ENCODE measurements at regions not wholly inside any gene's neighbourhood (a gene's known extent, or its start where the extent isn't known, plus 50 kb on each side); places are given as distances from the start of the nearest gene placed in this dataset.

DNA sequence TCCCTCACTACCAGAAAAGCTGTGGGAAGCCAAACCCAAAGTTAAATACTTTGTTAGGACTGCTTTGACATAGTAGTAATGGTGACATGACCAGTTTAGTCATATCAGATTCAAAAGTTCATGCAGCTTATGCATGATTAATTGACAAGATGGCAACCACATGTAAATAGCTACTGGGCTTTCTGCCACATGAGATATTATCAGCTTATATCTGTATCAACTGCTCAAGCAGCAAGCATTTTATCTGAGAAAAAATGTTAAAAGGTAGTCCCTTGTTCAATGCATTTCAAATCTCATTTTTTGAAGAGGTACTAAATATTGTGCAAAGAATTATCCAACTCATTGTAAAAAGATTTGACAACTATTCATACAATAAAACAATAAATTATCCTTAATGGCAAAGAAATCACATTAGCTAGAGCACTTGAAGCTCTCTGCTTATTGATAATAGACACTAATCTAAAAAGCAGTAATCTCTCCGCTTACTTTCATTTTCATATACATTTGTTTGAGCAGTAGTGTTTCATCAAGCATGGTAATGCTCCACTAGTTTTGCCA lies 993.6 kb upstream of the NXPH2 start:
- Histone ChIP-seq H3K27me3 (no peaks in the 10 kb centered on the region), H3K4me3 (no peak overlapping the region), H3K9me3 (no peaks in the 10 kb centered on the region), H3K4me1 (no peaks in the 10 kb centered on the region), H3K27ac (no peak overlapping the region), H3K36me3 (no peaks in the 10 kb centered on the region)
- 93 to 95% methylated on average over 1 of the region's 1 CpG for WGBS, 2 donors
- intact Hi-C loops (cut with DNase I): no loop called here
- TF ChIP-seq, protein P1, sequence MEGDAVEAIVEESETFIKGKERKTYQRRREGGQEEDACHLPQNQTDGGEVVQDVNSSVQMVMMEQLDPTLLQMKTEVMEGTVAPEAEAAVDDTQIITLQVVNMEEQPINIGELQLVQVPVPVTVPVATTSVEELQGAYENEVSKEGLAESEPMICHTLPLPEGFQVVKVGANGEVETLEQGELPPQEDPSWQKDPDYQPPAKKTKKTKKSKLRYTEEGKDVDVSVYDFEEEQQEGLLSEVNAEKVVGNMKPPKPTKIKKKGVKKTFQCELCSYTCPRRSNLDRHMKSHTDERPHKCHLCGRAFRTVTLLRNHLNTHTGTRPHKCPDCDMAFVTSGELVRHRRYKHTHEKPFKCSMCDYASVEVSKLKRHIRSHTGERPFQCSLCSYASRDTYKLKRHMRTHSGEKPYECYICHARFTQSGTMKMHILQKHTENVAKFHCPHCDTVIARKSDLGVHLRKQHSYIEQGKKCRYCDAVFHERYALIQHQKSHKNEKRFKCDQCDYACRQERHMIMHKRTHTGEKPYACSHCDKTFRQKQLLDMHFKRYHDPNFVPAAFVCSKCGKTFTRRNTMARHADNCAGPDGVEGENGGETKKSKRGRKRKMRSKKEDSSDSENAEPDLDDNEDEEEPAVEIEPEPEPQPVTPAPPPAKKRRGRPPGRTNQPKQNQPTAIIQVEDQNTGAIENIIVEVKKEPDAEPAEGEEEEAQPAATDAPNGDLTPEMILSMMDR (IDR thresholded peaks at IDR 0.05): no peak
- DNase-seq (no peak), ATAC-seq (no peak)

DNA sequence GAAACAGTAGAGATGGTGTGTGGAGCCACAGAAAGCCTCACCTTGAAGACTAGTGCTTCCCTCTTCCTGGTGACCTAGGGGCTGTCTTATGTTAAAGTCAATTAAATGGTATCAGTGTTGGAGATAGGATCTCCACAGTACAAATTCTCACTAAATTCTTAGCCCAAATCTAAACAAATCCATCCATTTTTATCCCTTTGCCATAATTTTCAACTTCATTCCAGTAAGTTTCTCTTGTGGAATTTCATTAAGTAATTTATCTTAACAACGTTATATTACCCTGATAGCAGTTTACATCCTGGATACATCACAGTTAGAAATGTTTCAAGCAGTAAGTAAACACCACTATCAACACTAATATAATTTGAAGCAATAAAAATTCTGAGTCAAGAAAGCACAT lies 989.4 kb upstream of the NXPH2 start:
- no peaks in the 10 kb centered on the region for H3K9me3 ChIP-seq
- H3K4me3 ChIP-seq: no peak overlapping the region
- H3K27me3 ChIP-seq: no peaks in the 10 kb centered on the region
- intact Hi-C loops (cut with DNase I): no loop called here
- TF ChIP-seq, protein P1 (IDR thresholded peaks at IDR 0.05): no peak
- DNase-seq (no peak), ATAC-seq (no peak)
- H3K4me1 ChIP-seq: no peaks in the 10 kb centered on the region
- no peak overlapping the region for H3K27ac ChIP-seq
- WGBS, 2 donors: 51 to 63% methylated on average over 1 of the region's 1 CpG
- H3K36me3 ChIP-seq: no peaks in the 10 kb centered on the region

DNA sequence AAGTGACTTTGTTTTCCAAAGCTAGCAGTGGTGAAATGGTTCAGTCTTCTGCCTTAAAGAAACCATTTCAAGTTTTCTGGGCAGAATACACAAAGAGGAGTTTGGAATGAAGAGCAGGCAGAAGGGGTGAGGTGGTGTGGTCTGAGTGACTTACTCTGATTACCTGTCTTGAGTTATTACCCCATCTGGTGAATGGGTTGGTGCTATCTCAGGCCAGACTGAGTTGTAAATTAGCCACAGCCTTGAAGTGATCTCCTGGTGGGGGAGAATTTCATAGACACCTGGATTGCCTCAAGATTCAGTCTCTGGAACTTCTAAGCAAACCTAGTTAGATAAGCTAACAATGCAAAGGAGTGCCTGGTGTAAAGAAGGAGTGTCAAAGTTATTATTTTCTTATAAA lies 983.5 kb upstream of the NXPH2 start:
- ATAC-seq (no peak), DNase-seq (no peak)
- Histone ChIP-seq H3K27ac (no peak overlapping the region), H3K4me1 (no peaks in the 10 kb centered on the region), H3K27me3 (no peaks in the 10 kb centered on the region), H3K4me3 (no peak overlapping the region), H3K36me3 (no peaks in the 10 kb centered on the region), H3K9me3 (peaks cover 0 to 8% (median 0%) of the 10 kb centered on the region in 11 donors)
- TF ChIP-seq, protein P1 (IDR thresholded peaks at IDR 0.05): no peak
- intact Hi-C loops (cut with DNase I): no loop called here

DNA sequence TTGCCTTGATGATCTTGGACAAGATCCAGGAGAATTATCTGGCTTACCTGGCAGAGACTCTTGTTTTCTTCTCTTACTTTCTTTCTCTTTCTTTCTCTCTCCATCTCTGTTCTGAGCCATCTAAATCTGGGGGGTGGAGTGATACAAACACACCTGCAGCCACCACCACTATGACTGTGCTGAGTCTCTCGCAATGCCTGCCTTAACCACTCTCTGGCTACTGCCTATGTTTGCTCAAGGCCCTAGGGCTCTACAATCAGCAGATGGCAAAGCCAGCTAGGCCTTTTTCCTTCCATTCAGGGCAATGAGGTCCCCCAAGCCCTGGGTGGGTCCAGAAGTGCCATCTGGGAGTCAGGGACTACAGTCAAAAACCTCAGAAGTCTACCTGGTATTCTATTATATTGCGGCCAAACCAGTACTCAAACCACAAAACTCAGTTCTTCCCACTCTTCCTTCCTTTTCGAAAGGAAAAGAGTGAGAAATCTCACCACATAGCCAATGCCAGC lies 978.9 kb upstream of the NXPH2 start:
- ATAC-seq (no peak), DNase-seq (no peak)
- Histone ChIP-seq H3K27me3 (no peaks in the 10 kb centered on the region), H3K9me3 (peaks cover 0 to 34% (median 6%) of the 10 kb centered on the region in 11 donors), H3K27ac (no peak overlapping the region), H3K4me3 (no peak overlapping the region), H3K36me3 (no peaks in the 10 kb centered on the region), H3K4me1 (no peaks in the 10 kb centered on the region)
- WGBS, 2 donors: 85 to 88% methylated on average over 3 of the region's 3 CpGs
- intact Hi-C loops (cut with DNase I): no loop called here
- TF ChIP-seq, protein P1 (IDR thresholded peaks at IDR 0.05): no peak
